K562 (cell line): ENCODE measurements at regions not wholly inside any gene's neighbourhood (a gene's known extent, or its start where the extent isn't known, plus 50 kb on each side); places are given as distances from the start of the nearest gene placed in this dataset.

Experiments
- ATAC-seq: fragments of 200-7000 bp; cut with Tn5 transposase; 3 replicates; pipeline ENCODE4 v1.9.1; 2020; ENCODE audit warnings: moderate library complexity
- BruUV-seq: library from RNA; stranded (reverse); fragments of 400-500 nt; replicated peaks from 2 replicates; lab custom pipeline; 2021; lab: Mats Ljungman, UMichigan
- CTCF ChIA-PET: fragments of 300-600 bp; formaldehyde crosslinking; extraction: SDS; loops from one replicate; lab custom pipeline; 2021; ENCODE audit warnings: low intra/inter-chr PET ratio; lab: Yijun Ruan, JAX
- POLR2A ChIA-PET: fragments of 300-600, 350-650 bp; sonication (Branson Sonifier 250); formaldehyde crosslinking; extraction: SDS; loops from one replicate; lab custom pipeline; 2021; ENCODE audit warnings: antibody characterized with exemption, inconsistent platforms; lab: Yijun Ruan, JAX
- DNase-seq, 4 experiments: peaks; one replicate each; pipeline versions ENCODE4 v3.0.0 to v3.0.0-alpha.2; 2011 to 2018; ENCODE audit warnings: low spot score in 3 of 4, mixed read lengths in 3 of 4; ENCODE audit errors: extremely low read depth in 1 of 4
- FAIRE-seq: peaks from 2 replicates; lab custom pipeline; 2011; peaks lifted over from hg19 to GRCh38; lab: Jason Lieb, UNC
- H2AFZ ChIP-seq: 2 replicates; pipeline ENCODE4 v1.6.0; 2011; ENCODE audit warnings: low read depth, low read length, control low read depth, inconsistent platforms
- H3K27ac ChIP-seq: fragments of 200-600 bp; 3 replicates; pipeline ENCODE4 v1.8.0; 2011; ENCODE audit warnings: low read depth, mild to moderate bottlenecking, control low read depth, inconsistent platforms, low read length, moderate library complexity, mixed read lengths; ENCODE audit errors: extremely low read depth
- H3K27me3 ChIP-seq, 2 experiments: fragments of 300-600 bp in 1 of 2; 2 replicates in 1 of 2; 3 replicates in 1 of 2; pipeline versions ENCODE4 v1.6.0 to v1.8.0; 2011; ENCODE audit warnings: inconsistent platforms in 2 of 2, low read length in 2 of 2, mild to moderate bottlenecking in 1 of 2, mixed read lengths in 1 of 2, moderate library complexity in 1 of 2; ENCODE audit not compliant: control insufficient read depth in 2 of 2, insufficient read depth in 2 of 2
- H3K36me3 ChIP-seq: fragments of 300-600 bp; 3 replicates; pipeline ENCODE4 v1.8.0; 2011; ENCODE audit warnings: mild to moderate bottlenecking, low read length, inconsistent platforms; ENCODE audit not compliant: control insufficient read depth, insufficient read depth
- H3K4me1 ChIP-seq, 2 experiments: fragments of 200-600 bp in 1 of 2; replicated peaks in 1 of 2; 2 replicates in 1 of 2; 3 replicates in 1 of 2; pipeline versions ENCODE4 v1.5.1 to v1.8.0; 2011; ENCODE audit warnings: inconsistent platforms in 2 of 2, low read length in 2 of 2, mild to moderate bottlenecking in 1 of 2, mixed read lengths in 1 of 2, moderate library complexity in 1 of 2; ENCODE audit not compliant: control insufficient read depth in 2 of 2, insufficient read depth in 2 of 2
- H3K4me2 ChIP-seq: 2 replicates; pipeline ENCODE4 v1.6.1; 2011; ENCODE audit warnings: low read length, control low read depth, inconsistent platforms, mixed read lengths; ENCODE audit not compliant: insufficient read depth
- H3K4me3 ChIP-seq: fragments of 200-600 bp; sonication (generic), shearing (Covaris generic); 2 replicates; pipeline ENCODE4 v1.5.1; 2016; ENCODE audit warnings: control low read depth, inconsistent platforms
- H3K79me2 ChIP-seq: fragments of 200-600 bp; 3 replicates; pipeline ENCODE4 v1.8.0; 2011; ENCODE audit warnings: low read length, inconsistent platforms; ENCODE audit not compliant: control insufficient read depth, insufficient read depth
- H3K9ac ChIP-seq, 2 experiments: 2 replicates each; pipeline versions ENCODE4 v1.6.0 to v1.6.1; 2011; ENCODE audit warnings: low read depth in 2 of 2, low read length in 2 of 2, control low read depth in 1 of 2, inconsistent platforms in 1 of 2, mild to moderate bottlenecking in 1 of 2, mixed read lengths in 1 of 2; ENCODE audit not compliant: insufficient read depth in 1 of 2
- H3K9me1 ChIP-seq: one replicate; pipeline ENCODE4 v1.6.0; 2011; ENCODE audit warnings: inconsistent platforms, mild to moderate bottlenecking, low read length, moderate library complexity; ENCODE audit not compliant: control insufficient read depth, insufficient read depth
- H3K9me3 ChIP-seq: replicated peaks from 2 replicates; pipeline ENCODE4 v1.5.1; 2011; ENCODE audit warnings: low read depth, low read length, inconsistent platforms; ENCODE audit not compliant: control insufficient read depth, insufficient read depth
- H4K20me1 ChIP-seq: replicated peaks from 2 replicates; pipeline ENCODE4 v1.6.1; 2011; ENCODE audit warnings: low read length, inconsistent platforms, mixed read lengths; ENCODE audit not compliant: control insufficient read depth, insufficient read depth
- ARID4B ChIP-seq: sonication (generic); formaldehyde crosslinking; IDR thresholded peaks from 2 replicates; pipeline ENCODE4 v1.8.0; 2022; ENCODE audit warnings: mild to moderate bottlenecking, missing genetic modification reagents
- CAMTA2 ChIP-seq: fragments of 250-450 bp; sonication (Bioruptor Pico); conservative IDR thresholded peaks from 2 replicates; pipeline ENCODE4 v1.5.1; 2022
- DMBX1 ChIP-seq: fragments of 250-450 bp; sonication (Bioruptor Pico); IDR thresholded peaks from 2 replicates; pipeline ENCODE4 v1.8.0; 2022; ENCODE audit warnings: inconsistent platforms, mild to moderate bottlenecking, moderate library complexity, borderline replicate concordance
- EHMT2 ChIP-seq: fragments of 450-650 bp; IDR thresholded peaks from 2 replicates; pipeline ENCODE4 v1.6.1; 2018; ENCODE audit warnings: antibody characterized with exemption
- ETV1 ChIP-seq: fragments of 450-650 bp; conservative IDR thresholded peaks from 2 replicates; pipeline ENCODE4 v1.6.1; 2016; ENCODE audit warnings: missing genetic modification characterization, control low read depth, low read depth, missing compliant biosample characterization
- SMAD3 ChIP-seq: fragments of 450-650 bp; formaldehyde crosslinking; conservative IDR thresholded peaks from 2 replicates; pipeline ENCODE4 v1.4.0; 2020; ENCODE audit warnings: mild to moderate bottlenecking
- TCFL5 ChIP-seq: fragments of 250-450 bp; sonication (Bioruptor Pico); conservative IDR thresholded peaks from 2 replicates; pipeline ENCODE4 v1.6.1; 2021; ENCODE audit warnings: mild to moderate bottlenecking, moderate library complexity, matching md5 sums
- TSHZ1 ChIP-seq: fragments of 250-450 bp; sonication (Bioruptor Pico); IDR thresholded peaks from 2 replicates; pipeline ENCODE4 v1.4.0; 2020; ENCODE audit warnings: mild to moderate bottlenecking, moderate library complexity
- XRCC3 ChIP-seq: fragments of 450-650 bp; IDR thresholded peaks from 2 replicates; pipeline ENCODE4 v1.6.1; 2017; ENCODE audit warnings: mild to moderate bottlenecking, moderate library complexity
- ZBTB17 ChIP-seq: fragments of 450-650 bp; formaldehyde crosslinking; IDR thresholded peaks from 2 replicates; pipeline ENCODE4 v1.4.0; 2020; ENCODE audit warnings: mild to moderate bottlenecking
- ZNF143 ChIP-seq: sonication (generic); formaldehyde crosslinking; IDR thresholded peaks from 2 replicates; pipeline ENCODE4 v1.9.0; 2022; ENCODE audit warnings: mild to moderate bottlenecking, missing genetic modification reagents
- ZNF316 ChIP-seq: fragments of 450-650 bp; IDR thresholded peaks from 2 replicates; pipeline ENCODE4 v1.6.1; 2016
- ZNF695 ChIP-seq: fragments of 450-650 bp; formaldehyde crosslinking; IDR thresholded peaks from 2 replicates; pipeline ENCODE4 v1.4.0; 2020; ENCODE audit warnings: mild to moderate bottlenecking, moderate library complexity
- ZNF830 ChIP-seq: fragments of 250-450 bp; sonication (Bioruptor Pico); IDR thresholded peaks from 2 replicates; pipeline ENCODE4 v1.5.0; 2021; ENCODE audit warnings: mild to moderate bottlenecking
- WGBS: fragments of 100-300 bp; shearing (Covaris generic); methylation state at CpG from one replicate; pipeline ENCODE4 v1.1.6; 2016; ENCODE audit warnings: low coverage, mixed read lengths; ENCODE audit not compliant: insufficient coverage; ENCODE audit errors: missing lambda C conversion rate; 5-methylcytosine and 5-hydroxymethylcytosine counted together
- in situ Hi-C: fragments of 300-500 bp; cut with MboI; formaldehyde crosslinking; loops from 4 replicates; pipeline ENCODE4 v1.15.0; 2018; ENCODE audit warnings: inconsistent platforms, mixed read lengths
- intact Hi-C: fragments of 100-400 bp; cut with micrococcal nuclease; formaldehyde crosslinking; loops from 2 replicates; pipeline ENCODE4 v1.14.2; 2022
- TF ChIP-seq, protein P1 (sequence below): fragments of 250-450 bp; sonication (Bioruptor Pico); IDR thresholded peaks from 2 replicates; pipeline ENCODE4 v1.8.0; 2022; ENCODE audit warnings: moderate library complexity, mild to moderate bottlenecking, inconsistent platforms

- Histone ChIP-seq H3K9ac (no peak overlapping the region), H3K36me3 (no peaks in the 10 kb centered on the region), H3K27ac (no peak overlapping the region), H3K4me1 (no peaks in the 10 kb centered on the region), H3K27me3 (no peaks in the 10 kb centered on the region), H3K9me3 (no peaks in the 10 kb centered on the region), H4K20me1 (no peaks in the 10 kb centered on the region), H2AFZ (no peak overlapping the region), H3K4me2 (no peak overlapping the region), H3K9me1 (no peaks in the 10 kb centered on the region), H3K79me2 (no peaks in the 10 kb centered on the region), H3K4me3 (no peak overlapping the region)
- whole genome bisulfite sequencing = 4% methylated on average over 7 of the region's 7 CpGs
- FAIRE-seq = no peak
- POLR2A ChIA-PET = interaction anchor here (1.4 kb wide), 1 partner anchor 11 kb away, joined by 4 read pairs; no protein-coding TSS in a partner anchor
- intact Hi-C loops (no loop called here), in situ Hi-C loops (no loop called here)
- DNase-seq = no peak
- ATAC-seq = no peak
- BruUV-seq = no TSS peak
- CTCF ChIA-PET = no interaction called here
- TF ChIP-seq, protein P1, sequence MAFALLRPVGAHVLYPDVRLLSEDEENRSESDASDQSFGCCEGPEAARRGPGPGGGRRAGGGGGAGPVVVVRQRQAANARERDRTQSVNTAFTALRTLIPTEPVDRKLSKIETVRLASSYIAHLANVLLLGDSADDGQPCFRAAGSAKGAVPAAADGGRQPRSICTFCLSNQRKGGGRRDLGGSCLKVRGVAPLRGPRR (CRISPR knock-in tag) = no peak
- TF ChIP-seq EHMT2 = no peak
- TF ChIP-seq ZNF143 (CRISPR knock-in tag) = no peak
- no peak for TF ChIP-seq ZNF695
- no peak for TF ChIP-seq ARID4B (CRISPR knock-in tag)
- TF ChIP-seq TCFL5 (CRISPR knock-in tag) = no peak
- TF ChIP-seq TSHZ1 (CRISPR knock-in tag) = no peak
- TF ChIP-seq DMBX1 (CRISPR knock-in tag) = no peak
- TF ChIP-seq XRCC3 = no peak
- no peak for TF ChIP-seq SMAD3 (CRISPR knock-in tag)
- TF ChIP-seq ETV1 (tag) = no peak
- no peak for TF ChIP-seq ZNF316
- no peak for TF ChIP-seq CAMTA2 (CRISPR knock-in tag)
- TF ChIP-seq ZNF830 = no peak
- no peak for TF ChIP-seq ZBTB17
Measured at GRCh38 chr6:81896525-81897503, 144.3 kb upstream of the TENT5A start.
